Fibroblast of the aortic adventitia (primary cell): ENCODE measurements at regions not wholly inside any gene's neighbourhood (a gene's known extent, or its start where the extent isn't known, plus 50 kb on each side); places are given as distances from the start of the nearest gene placed in this dataset.
A peak's percentile ranks its signal among the peaks of the same experiment; 100 is the strongest.
"Not testable (repeated sequence)": the region's sequence is repeated elsewhere in the genome, so short reads cannot be mapped to it uniquely, and the experiment has no call there.

Experiments
- DNase-seq: peaks from one replicate; pipeline ENCODE4 v3.0.0-alpha.2; 2010; ENCODE audit warnings: low read depth
- H3K4me3 ChIP-seq: 2 replicates; pipeline ENCODE4 v1.5.1; 2011; ENCODE audit warnings: low read depth, mild to moderate bottlenecking, control low read depth, low read length, moderate library complexity
- TF ChIP-seq, protein P1 (sequence below): IDR thresholded peaks from 2 replicates; pipeline ENCODE4 v1.5.1; 2011; ENCODE audit warnings: mild to moderate bottlenecking, low read length, control low read depth, inconsistent platforms; ENCODE audit not compliant: insufficient read depth

DNA sequence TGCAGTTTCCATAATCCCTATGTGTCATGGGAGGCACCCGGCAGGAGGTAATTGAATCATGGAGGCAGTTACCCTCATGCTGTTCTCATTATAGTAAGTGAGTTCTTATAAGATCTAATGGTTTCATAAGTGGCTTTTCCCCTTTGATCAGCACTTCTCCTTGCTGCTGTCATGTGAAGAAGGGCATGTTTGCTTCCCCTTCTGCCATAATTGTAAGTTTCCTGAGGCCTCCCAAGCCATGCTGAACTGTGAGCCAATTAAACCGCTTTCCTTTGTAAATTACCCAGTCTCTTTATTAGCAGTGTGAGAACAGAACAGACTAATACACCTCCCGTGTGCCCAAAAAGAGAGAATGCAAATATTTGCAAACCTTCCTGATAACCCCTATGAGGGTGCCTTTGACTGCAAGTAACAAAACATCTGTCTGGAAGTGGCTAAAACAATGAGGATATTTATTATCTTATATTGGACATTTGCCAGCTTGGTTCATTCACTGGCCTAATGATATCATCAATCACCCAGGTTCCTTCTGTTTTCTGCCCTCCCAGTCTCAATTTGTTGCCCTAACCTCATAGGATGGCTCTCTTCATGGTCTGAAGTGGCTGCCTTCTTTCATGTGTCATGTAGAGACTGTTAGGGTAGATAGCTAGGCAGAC lies 68.7 kb downstream of the BHLHE40 start:
- TF ChIP-seq, protein P1, sequence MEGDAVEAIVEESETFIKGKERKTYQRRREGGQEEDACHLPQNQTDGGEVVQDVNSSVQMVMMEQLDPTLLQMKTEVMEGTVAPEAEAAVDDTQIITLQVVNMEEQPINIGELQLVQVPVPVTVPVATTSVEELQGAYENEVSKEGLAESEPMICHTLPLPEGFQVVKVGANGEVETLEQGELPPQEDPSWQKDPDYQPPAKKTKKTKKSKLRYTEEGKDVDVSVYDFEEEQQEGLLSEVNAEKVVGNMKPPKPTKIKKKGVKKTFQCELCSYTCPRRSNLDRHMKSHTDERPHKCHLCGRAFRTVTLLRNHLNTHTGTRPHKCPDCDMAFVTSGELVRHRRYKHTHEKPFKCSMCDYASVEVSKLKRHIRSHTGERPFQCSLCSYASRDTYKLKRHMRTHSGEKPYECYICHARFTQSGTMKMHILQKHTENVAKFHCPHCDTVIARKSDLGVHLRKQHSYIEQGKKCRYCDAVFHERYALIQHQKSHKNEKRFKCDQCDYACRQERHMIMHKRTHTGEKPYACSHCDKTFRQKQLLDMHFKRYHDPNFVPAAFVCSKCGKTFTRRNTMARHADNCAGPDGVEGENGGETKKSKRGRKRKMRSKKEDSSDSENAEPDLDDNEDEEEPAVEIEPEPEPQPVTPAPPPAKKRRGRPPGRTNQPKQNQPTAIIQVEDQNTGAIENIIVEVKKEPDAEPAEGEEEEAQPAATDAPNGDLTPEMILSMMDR = no peak
- no peak overlapping the region for H3K4me3 ChIP-seq
- DNase-seq = no peak

DNA sequence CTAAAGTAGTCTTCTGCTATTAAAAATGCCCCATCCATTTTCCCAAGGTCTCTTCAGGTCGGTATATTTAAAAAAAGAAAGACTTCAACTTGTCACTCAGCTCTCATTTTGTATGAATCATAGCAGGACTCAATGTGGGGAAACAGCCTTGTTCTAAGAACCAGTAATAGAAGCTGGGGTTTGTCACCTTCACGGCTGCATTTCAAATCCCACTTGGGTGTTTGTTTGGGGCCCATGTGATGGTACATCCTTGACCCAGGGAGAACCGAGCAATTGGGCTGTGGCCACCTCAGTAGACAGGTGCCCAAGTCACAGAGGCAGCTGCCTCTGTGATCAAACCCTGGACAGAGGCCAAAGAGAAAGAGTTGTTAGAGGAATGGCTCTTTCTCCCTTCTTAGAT lies 70.3 kb upstream of the ARL8B start:
- H3K4me3 ChIP-seq = no peak overlapping the region
- DNase-seq = no peak
- TF ChIP-seq, protein P1 = no peak

DNA sequence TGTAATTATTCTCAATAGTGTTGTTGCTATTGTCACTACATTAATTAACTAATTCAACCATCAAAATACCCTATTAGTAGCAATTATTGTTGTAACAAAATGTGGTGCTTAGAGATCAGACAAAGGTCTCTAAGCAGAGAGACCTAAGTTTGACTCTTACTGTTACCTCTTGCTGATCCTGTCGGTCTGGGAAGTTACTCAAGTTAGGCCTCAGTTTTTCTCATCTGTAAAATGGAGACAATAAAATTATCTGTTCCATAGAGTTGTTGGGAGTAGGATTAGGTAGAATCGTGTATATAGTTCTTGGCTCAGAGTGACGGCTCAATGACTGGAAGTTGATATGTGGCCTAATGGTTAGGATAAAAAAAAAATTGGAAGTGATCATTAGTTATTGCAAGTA lies 69.8 kb upstream of the ARL8B start:
- no peak for DNase-seq
- TF ChIP-seq, protein P1 = no peak
- H3K4me3 ChIP-seq = no peak overlapping the region

DNA sequence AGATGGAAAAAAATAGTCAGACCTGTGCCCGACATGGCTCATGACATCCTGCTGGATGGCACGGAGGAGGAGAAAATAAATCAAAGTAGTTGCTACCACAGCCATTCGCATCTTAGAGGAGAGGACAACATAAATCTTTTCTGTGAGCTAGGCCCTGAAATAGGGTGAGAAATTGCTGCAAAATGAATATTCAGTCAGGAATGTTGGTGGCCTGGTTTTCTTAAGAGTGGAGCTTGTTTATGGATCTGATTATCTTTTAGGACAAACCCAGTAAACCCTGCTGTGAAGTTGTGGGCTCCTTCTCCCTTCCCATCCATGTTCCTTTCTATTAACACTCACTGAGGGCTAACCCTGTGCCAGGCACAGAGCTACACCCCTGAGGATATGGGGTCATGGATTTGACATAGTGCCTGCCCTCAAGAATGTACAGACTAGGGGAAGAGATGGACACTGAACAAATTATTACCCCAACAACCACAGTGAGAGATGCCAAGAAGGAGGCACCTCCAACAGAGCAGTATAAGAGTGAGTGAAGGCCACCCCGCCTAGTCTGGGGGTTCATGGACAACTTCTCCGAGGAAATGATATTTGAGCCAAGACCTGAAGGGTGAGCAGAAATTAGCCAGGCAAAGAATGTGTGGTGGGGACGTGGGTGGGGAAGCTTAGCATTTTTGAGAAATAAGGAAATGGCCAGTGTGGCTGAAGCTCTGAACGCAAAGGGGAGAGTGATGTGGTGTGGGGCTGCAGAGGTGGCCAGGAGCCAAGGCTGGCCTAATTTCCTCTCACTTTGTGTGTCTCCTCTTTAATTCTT lies 68.9 kb upstream of the ARL8B start:
- DNase-seq = peak; percentile 66

DNA sequence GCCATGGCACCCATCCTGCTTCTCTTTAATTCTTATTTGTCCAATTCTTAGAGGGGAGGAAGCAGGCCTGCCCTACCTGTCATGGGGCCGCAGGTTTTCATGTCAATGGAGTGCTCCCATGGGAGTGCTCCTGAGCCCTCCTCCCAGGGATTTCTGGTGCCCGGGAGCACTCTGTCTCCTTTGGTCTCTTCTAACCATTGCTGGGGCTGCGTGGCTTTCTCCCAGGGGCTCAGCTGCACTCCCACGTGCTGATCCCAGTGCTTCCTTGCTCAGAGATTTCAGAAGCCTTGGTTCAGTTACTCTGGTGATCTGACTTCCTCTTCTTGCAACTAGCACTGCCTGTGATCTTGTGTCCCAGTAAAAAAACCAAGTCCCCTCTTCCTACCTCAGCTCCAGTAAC lies 68.0 kb upstream of the ARL8B start:
- TF ChIP-seq, protein P1 = no peak
- no peak overlapping the region for H3K4me3 ChIP-seq
- DNase-seq = no peak

More for the DNA sequence above, 68.9 kb upstream of the ARL8B start:
- no peak overlapping the region for H3K4me3 ChIP-seq
- TF ChIP-seq, protein P1 = no peak

DNA sequence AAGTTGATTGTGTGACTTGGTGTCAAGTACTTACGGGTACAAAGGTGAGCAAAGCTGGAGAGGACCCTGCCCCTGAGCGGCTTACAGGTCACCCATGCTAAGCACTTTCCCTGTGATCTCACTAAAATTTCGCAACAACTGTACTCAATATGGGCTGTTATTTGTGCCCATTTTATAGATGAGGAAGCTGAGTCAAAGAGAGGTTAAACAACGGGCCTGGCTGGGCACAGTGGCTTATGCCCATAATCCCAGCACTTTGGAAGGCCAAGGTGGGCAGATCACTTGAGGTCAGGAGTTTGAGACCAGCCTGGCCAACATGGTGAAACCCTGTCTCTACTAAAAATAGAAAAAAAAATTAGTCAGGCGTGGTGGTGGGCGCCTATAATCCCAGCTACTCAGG lies 67.5 kb upstream of the ARL8B start:
- not testable (repeated sequence) for H3K4me3 ChIP-seq, DNase-seq

DNA sequence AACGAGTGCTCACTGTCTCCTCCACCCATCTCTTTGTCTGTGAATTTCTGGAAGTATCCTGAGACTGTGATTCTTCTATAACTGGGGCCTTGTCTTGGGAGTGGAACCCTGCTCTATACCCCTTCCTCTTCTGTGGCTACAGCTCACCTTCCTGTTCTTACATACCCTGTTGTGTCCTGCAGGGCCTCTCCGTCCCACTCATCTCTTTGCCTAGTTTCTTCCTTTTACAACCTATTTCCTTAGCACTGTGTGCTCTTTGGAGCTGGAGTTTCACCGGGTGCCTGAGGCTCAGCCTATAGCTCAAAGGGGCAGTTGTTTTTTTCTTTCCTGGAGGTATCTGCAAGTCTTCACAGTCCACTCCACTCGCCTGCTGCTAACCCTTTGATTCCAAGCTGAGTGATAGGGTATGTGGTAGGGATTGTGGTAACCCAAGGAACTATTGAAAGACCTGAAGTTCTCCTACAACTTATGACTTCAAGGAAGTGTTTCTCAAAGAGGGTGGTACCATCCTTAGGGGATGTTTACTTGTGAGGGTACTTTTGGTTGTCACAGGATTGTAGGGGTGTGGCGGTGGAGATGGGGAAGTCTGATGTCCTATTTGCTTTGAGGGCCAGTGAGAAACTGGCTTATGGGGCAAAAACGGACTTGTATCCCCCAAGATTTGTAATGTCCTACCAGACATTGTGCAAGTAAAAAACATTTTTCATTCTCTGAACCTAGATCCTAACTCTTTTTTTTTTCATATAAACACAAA lies 66.6 kb upstream of the ARL8B start:
- TF ChIP-seq, protein P1 = no peak
- no peak overlapping the region for H3K4me3 ChIP-seq
- no peak for DNase-seq
